NCI-H1436 treated with DMSO at 0.1 percent for 48 hours (cell line): ENCODE measurements at regions not wholly inside any gene's neighbourhood (a gene's known extent, or its start where the extent isn't known, plus 50 kb on each side); places are given as distances from the start of the nearest gene placed in this dataset.
"Not testable (repeated sequence)": the region's sequence is repeated elsewhere in the genome, so short reads cannot be mapped to it uniquely, and the experiment has no call there.

Experiments
- DNase-seq: peaks from one replicate; lab custom pipeline; 2025; lab: John Stamatoyannopoulos, UW

DNA sequence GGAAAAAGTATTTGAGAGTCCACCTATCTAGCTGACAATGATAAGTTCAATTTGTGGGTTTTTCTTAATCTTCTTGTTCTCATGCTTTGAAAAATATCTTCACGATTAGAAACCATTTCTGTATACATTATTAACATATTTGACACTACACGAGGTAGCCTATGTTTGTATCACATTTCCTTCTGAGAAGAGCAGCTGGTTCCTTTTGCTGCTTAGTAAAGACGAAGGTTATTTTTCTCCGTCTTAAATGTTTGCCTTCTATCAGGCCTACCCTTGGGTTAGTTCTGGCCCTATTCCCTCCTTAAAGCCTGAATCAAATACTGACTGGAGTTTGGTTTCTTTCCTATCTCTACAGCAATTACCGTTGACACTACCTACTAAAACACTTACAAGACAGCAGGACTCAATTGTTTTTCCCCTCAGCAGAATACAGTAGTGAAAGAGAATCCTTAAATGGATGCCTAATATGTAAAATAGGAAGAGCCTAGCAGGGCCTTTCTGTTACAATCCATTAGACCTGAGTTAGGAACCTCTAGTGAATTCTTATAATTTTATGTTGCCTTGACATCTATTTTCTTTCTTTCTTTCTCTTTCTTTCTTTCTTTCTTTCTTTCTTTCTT lies 790.4 kb downstream of the EPHA4 start:
- no peak for DNase-seq

DNA sequence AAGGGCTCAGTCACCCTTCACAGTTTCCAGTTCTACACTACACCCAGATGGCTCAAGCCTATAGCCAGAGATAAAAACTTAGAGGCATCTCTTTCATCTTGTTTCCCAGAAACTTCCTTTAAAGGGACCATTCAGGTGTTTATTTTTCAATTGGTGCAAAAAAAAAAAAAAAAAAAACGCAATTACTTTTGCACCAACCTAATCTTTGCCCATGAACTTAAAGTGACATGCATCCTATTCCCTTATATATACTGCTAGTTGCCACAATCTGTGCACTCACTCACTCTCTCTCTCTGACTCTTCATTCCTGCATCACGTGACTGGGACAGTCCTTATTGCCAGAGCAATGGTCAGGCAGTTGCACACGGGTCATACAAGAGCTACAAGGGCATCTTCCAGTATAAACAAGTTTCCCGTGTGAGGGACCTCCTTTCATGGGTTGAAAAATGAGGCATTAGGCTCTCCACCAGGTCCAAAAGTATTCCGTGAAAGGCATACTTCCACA lies 789.4 kb downstream of the EPHA4 start:
- no peak for DNase-seq

DNA sequence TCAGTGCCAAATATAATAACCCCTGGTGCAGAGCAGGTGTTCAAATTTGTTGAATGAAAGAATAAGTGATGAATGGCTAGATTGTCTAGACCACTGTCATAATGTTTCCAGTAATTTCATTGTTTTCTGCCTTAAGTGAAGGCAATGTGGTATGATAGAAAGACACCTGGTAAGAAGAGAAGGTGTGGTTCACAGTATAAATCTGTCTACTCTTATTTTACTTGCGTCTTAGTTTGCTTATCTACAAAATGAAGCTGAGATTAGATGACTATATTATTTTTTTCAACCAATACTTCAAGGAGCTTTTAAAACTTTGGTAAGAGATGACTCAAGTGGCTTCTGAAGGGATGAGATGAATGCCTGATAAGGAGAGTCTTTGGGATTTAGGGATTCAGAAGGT lies 788.4 kb downstream of the EPHA4 start:
- peak; percentile 2 for DNase-seq

DNA sequence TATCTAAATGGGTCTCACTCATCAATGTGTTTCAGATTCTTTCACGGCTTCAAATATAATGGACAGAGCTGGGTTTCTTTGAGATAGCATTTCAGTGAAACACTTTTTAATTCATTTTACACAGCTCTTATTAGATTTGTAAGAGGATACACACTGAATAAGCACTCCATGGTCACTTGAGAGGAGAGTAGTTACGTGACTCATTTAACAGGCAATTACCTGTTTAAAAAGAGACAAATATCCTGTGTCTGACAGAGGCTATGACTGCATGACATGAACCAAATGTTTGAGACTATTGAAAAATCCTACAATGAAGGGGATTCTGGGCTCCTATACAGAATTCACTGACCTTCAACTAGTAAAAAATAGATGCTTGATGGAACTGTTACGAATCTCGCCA lies 786.9 kb downstream of the EPHA4 start:
- peak; percentile 74 for DNase-seq

DNA sequence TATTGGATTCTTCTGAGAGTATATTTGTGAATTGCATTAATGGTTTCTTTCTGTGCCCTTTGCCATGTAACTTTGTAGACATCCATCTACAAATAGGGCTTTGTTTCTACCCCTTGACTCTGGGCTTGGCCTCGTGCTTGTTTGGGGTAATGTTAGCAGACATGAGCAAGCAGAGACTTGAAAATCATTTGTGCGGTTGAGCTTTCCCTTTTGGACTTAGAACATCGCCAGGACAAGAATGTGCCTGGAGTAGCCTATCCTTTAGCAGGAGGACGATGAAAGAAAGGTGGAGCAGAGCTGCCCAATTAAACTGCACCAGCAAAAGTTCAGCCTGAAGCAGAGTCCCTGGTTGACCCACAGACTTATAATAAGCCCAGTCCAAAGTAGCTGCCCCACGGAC lies 785.9 kb downstream of the EPHA4 start:
- DNase-seq, result no peak

DNA sequence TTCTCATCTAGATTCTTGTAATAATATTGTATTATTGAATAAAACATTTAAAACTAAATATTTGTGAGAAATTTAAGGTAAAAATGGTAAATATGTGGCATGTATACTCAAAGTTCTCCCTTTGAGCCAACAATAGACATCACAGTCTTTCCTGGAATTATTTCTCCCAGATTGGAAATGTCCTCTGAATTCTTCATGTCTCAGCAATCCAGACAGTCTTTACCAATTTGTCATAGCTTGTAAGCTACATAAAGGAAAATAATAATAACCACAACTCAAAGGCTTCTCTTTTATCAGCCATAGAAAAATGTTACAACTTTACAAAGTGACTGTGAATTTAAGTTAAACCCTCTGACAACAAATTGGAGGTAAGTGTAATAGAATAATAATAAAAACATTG lies 784.9 kb downstream of the EPHA4 start:
- no peak for DNase-seq

DNA sequence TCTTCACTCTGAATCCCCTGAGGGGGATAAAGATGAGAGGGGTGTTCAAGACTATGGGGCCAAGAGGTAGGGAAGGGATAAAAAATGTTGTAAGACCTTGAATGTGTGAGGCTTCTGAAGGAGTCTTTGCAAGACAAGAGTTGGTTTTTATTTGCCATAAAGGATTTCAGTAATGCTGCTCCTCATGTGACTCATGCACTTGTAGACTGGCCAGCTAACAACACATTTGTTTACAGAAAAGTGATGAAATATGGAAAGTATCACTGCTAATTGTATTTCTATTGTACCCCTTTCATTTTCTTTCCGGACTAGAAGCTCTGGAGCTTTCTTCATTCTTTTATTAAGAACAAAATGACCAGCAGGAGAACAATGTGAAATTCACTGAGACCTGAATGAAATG lies 782.1 kb downstream of the EPHA4 start:
- DNase-seq, result no peak

DNA sequence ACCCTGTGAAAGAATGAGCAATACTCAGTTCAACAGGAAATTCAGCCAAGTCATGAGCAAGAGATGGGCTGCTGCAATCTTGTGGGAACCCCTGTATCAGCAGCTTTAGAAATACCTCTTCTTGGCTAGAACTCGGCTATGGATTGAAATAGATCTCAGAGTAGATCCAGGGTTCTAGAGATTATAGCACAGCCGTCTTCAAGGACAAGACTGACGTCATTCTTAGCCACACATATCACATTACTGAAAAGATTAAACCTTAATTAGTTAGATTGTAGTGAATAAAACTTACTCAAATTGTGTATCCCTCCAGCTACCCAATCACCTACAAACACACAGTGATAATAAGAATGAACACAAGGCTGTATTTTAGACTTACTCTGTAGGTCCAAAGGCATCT lies 776.4 kb downstream of the EPHA4 start:
- no peak for DNase-seq

DNA sequence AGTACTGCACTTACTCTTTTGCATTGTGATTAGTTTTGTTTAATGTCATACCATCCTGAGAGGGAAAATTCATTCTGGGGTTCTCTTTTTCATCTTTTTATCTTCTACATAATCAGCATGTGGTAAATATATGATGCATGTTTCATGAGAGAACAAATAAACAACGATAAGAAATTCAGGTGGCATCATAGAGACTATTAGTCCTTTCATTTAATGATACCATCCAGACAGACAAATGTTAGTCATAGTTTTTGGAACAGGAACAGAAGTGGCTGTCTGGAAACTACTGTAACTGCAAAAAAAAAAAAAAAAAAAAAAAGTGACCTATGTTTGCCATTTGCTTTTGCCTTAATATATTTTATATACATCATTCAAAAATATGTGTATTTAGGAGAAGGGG lies 761.0 kb downstream of the EPHA4 start:
- no peak for DNase-seq

DNA sequence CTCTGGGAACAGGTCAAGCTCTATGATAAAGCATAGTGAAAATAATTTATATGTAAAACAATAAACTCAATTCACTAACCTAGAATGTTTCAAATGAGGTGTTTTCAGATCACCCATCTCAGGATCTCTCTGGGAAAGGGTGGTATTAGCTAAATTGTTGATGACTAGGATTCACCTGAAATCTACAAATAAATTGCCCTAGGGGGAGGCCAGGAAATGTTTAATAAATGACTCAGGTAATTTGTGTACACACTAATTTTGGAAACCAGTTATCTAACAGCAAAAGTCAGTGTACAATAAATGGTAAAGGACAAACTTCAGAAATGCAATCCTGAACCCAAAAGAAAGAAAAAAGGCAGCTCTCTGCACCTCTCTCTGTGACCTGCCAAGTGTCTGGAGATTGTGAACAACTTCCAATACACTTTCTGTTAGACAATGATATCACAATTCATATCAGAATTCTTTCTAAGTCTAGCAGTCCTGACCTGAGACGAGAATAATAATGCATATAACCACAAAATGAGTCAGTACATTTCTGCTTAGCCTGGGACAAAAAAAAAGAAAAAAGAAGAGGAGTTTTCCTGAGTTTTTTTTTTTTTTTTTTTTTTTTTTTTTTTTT lies 760.0 kb downstream of the EPHA4 start:
- no peak for DNase-seq

DNA sequence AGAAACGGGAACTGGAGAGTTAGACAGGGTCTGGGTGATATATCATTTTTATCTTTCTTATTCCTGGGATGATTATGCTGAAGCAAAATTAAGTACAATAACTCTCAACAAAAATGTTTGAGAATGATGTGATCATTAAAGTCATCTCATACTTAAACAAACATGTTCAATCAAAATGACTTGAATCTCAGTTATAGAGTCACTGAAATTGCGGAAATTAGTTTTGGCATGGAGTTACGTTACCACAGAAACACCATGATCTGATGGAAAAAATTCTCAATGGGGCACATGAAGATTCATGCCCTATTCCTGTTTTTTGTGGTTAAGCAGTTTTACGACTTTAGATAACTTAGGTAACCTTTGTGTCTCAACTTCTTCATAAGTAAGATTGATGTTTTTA lies 757.7 kb downstream of the EPHA4 start:
- no peak for DNase-seq

DNA sequence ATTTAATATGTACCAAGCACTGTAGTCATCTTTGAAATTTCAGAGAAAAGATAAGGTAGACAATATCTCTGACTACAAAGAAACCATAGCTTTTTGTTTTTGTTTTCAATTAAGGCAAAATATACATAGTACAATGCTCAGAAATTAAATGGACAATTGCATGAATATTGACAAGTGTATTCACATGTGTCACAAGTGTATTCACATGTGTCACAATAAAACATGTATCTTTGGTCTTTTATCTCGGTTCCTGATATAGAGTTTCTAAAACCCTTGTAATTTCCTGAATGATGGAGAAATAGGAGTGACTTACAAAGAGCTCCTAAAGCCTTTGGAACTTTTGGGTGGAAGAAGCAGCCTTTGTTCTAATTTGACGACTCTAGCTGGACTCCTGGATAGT lies 756.4 kb downstream of the EPHA4 start:
- DNase-seq, result no peak

DNA sequence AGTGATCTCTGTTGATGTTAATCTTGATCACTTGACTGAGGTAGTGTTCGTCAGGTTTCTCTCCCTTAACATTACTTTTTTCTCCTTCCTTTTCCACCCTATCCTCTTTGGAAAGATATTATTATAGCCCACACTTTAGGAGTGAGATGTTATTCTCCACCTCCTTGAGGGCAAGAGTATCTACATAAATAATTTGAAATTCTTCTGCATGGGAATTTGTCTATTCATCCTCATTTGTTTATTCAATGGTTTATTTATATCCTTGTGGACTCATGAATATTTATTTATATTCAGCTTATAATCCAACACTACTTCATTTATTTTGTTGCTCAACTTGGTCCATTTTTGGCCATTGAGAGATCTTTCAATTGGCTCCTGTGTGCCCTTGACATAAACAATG lies 750.4 kb downstream of the EPHA4 start:
- no peak for DNase-seq

DNA sequence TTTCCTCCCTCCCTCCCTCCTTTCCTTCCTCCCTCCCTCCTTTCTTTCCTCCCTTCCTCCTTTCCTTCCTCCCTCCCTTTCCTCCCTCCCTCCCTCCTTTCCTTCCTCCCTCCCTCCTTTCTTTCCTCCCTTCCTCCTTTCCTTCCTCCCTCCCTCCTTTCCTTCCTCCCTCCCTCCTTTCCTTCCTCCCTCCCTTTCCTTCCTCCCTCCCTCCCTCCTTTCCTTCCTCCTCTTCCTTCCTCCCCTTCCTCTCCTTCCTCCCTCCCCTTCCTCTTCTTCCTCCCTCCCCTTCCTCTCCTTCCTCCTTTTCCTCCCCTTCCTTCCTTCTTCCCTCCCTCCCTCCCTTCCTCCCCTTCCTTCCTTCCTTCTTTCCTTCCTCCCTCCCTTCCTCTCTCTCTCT lies 748.5 kb downstream of the EPHA4 start:
- DNase-seq, result not testable (repeated sequence)

DNA sequence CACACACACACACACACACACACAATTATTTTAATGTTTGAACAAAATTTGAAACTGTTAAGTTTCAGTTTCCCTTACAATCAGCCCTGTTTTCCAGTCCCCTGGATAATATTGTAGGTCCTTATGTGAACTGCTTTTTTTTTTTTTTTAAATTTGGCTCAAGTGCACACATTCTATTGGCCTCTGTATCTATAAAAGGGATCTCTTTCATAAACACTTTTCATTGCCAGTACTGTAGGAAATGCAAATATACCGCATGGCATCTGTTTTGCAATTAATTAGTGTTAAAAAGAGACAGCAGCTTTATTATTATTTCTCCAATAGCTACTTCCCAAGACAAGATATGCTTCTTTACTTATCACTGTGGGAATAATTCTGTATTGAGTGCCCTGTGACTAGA lies 738.7 kb downstream of the EPHA4 start:
- DNase-seq, result no peak

DNA sequence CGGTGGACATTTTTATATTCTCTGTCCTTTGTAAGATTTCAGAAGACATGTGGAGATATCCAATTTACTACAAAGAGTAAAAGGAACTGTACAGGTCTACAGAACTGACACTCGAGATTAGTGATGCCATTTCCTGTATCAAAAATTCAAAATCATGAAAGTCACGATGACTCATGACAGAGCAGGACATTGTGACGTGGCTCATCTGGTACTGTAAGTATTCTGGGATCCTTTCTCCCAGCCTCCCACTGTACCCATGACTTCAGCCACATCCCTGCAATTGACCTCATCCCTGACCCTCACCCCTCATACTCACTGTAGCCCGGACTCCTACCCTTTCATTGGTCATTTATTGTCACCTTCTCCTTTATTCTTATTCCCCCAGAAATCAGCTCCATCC lies 736.5 kb downstream of the EPHA4 start:
- no peak for DNase-seq

DNA sequence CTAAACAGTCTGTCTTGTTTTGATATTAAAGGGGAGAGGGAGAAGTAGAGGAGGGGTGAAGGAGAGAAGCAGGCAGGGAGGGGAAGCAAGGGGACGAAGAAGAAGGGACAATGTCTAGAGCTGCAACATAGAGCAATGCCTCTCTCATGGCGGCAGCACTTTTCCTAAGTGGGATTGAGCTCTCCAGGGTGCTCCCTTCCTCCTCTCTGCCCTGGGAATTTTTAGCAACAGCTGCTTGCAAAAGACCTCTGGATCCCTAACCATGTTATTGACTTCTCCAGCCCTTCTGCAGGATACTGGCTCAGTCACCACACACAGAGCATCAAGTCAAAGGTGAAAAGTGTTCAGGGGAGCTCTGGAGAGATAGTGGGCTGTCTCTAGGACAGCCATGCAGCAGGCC lies 734.9 kb downstream of the EPHA4 start:
- DNase-seq, result no peak

DNA sequence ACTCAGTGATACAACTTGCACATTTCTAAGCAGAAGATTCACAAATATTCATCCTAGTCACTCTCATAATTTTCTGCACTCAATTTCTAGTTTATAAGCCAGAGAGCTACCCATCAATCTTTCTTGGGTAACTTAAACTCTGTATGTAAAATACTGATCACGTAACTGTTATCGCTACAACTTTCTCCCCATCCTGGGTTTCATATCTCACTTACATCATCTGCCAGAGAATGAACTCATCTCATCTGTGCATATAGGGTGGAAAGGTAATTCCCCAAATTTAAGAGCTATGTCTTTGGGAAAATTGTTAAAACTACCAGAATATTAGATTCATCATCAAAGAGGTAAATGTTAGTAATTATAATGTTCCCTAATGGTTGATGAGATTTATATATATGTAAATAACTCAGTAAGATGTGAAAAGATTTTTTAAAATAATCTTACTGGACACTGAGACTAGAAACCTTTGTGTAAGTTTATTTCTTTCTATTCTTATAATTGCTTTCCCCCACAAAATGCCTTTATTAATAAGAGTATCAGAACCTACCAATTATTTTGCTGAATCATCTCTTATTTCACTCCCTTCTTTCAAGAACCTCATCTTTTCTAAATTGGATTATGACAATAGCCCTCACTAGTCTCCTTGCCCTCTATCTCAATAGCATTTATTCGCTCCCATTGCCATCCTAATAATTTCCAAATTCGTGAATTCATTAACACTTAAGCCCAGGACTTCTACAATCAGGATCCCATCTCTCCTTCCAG lies 729.0 kb downstream of the EPHA4 start:
- no peak for DNase-seq

DNA sequence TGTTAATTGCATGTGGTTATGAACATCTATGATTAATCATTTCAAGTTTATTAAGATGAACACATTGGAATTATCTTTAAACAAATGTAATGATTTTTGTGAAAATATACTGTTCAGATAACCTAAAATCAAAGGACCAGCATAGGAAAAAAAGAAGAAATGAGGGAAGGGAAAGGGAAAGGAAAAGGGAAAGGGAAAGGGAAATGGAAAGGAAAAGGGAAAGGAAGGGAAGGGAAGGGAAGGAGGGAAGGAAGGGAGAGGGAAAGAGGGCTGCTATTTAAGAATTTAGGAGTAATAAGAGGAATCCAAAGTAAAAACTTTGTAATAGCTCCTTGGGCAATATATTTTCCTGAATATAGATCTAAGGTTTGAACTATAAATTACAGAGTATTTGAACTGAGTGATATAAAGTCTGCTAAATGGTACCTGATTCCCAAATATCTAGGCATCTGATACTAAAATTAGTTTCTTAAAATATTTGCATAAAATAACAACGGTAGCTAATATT lies 726.3 kb downstream of the EPHA4 start:
- no peak for DNase-seq

DNA sequence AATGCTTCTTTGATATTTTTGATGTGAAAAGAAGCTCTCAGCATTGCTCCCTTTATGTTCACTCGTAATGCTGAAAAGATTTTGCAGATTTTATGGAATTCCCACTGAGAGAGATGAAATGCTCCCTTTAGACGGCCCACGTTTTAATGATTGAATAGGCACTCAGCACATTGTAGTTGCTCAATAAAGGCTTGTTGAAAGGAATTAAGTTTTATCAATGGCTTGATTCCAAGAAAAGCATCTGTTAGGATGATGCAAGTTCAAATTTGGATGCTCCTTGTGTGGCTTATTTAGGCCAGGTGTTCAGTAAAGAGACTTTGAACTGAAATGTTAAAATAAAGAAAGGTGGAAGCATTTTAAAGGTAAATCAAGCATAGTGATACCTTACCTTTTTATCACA lies 725.1 kb downstream of the EPHA4 start:
- no peak for DNase-seq

DNA sequence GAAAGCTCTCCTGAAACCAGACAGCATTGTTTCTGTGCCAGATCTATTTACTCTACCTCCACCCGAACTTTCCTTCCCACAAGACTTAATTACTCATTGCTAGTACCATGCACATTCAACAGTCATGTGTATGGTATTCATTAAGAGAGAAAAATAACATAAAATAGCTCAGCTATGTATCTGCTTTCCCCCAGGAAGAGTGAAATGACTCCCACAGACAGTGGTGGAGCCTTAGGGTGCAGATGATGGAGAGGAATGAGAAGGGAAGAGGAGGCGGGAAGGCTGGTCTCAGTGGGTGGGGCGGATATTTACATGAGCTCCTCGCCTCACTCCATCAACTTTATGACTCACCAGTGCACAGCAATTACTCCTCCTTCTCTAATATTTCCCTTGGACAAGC lies 724.5 kb downstream of the EPHA4 start:
- DNase-seq, result no peak

DNA sequence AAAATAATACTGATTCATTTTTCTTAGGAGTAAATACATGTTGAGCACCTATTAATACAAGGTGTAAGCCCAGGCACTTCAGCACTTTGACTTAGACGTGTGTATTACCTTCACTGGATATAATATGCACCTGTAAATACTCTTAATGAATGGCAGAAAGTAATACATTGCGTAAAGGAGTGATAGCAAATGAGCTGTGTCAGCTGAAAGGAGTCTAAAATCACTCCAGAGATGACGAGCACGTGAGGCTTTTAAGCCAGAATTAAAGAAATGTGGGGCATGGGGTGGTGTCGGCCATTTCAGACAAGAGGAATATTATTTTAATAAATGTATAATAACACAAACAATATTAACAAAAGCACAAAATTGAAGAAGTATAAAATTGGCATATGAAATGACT lies 722.7 kb downstream of the EPHA4 start:
- no peak for DNase-seq

DNA sequence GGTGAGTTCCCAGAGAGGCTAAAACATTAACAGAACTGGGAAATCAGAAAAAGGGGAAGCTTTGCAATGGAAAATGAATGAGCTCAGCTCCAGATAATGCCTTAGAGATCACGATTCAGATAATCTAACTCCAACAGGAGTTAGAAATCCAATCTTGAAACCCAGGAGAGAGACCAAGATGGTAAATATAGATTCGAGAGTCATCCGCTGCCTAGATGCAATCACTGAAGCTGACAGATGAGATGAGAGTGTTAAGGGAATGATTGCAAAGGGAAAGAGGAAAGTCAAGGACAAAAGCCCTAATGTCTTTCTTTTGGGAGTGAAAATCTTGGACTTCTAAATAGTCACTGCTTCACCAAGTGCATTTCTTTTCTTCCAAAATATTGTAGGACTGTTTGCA lies 722.0 kb downstream of the EPHA4 start:
- DNase-seq, result no peak
